ENCODE measurements at regions not wholly inside any gene's neighbourhood (a gene's known extent, or its start where the extent isn't known, plus 50 kb on each side); places are given as distances from the start of the nearest gene placed in this dataset.
"Not testable (repeated sequence)": the region's sequence is repeated elsewhere in the genome, so short reads cannot be mapped to it uniquely, and the experiment has no call there.

DNA sequence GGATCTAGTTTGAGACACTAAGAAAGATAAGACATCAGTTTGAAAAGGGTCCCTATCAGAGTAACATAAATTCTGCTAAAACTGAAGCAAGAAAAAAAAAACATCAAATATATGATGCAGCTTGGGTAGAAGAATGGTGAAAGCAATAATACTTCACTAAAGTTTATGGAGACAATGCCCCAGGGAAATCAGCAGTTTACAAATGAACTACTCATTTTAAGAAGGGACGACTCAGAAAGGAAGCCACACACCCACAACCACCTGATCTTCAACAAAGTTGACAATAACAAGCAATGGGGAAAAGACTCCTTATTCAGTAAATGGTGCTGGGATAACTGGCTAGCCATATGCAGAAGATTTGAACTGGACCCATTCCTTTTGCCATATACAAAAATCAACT lies 143.5 kb downstream of the TPBG start:
- Histone ChIP-seq H3K27me3 (ENCODE audit: insufficient read depth, low read length) (no peaks in the 10 kb centered on the region), H3K4me3 (ENCODE audit: low read length) (no peak overlapping the region), H3K4me1 (ENCODE audit: insufficient read depth, low read length) (peaks cover 9% of the 10 kb centered on the region), H3K9me3 (ENCODE audit: insufficient read depth, low read depth, low read length) (peaks cover 6% of the 10 kb centered on the region; the same call in 1 of the 2 replicates), H3K36me3 (ENCODE audit: insufficient read depth, low read length) (no peaks in the 10 kb centered on the region), H3K27ac (ENCODE audit: low read depth, low read length) (no peak overlapping the region), H3K9ac (ENCODE audit: low read depth, low read length) (no peak overlapping the region)
- WGBS: 44% methylated on average over 1 of the region's 1 CpG

DNA sequence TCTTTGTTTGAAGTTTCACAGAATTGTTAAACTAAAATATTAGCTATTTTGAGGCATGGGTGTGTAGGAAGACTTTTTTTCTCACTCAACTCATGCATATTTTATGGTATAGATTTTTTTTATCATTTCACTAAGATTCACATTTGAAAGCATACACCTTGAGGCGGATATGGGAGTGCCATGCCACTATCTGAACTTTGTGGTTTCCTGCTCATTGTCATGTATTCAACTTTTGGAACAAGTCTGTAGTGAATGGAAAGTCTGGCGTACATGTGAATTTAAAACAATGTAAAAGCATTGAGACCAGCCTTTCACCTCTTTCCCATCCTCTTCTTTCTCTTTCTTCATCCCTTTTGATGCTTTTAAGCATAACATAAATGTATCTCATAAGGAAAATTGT lies 147.9 kb downstream of the TPBG start:
- no peak overlapping the region for H3K4me3 ChIP-seq (ENCODE audit: low read length)
- H3K9me3 ChIP-seq (ENCODE audit: insufficient read depth, low read depth, low read length): no peaks in the 10 kb centered on the region
- H3K4me1 ChIP-seq (ENCODE audit: insufficient read depth, low read length): peaks cover 7% of the 10 kb centered on the region
- 89% methylated on average over 2 of the region's 2 CpGs for WGBS
- H3K9ac ChIP-seq (ENCODE audit: low read depth, low read length): no peak overlapping the region
- no peaks in the 10 kb centered on the region for H3K36me3 ChIP-seq (ENCODE audit: insufficient read depth, low read length)
- H3K27me3 ChIP-seq (ENCODE audit: insufficient read depth, low read length): no peaks in the 10 kb centered on the region
- no peak overlapping the region for H3K27ac ChIP-seq (ENCODE audit: low read depth, low read length)

DNA sequence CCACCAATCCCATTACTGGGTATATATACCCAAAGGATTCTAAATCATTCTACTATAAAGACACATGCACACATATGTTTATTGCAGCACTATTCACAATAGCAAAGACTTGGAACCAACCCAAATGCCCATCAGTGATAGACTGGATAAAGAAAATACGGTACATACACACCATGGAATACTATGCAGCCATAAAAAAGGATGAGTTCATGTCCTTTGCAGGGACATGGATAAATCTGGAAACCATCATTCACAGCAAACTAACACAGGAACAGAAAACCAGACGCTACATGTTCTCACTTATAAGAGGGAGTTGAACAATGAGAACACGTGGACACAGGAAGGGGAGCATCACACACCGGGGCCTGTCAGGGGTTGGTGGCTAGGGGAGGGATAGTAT lies 154.3 kb downstream of the TPBG start:
- 95% methylated on average over 4 of the region's 4 CpGs for WGBS
- not testable (repeated sequence) for H3K4me1 ChIP-seq (ENCODE audit: insufficient read depth, low read length); H3K9ac ChIP-seq (ENCODE audit: low read depth, low read length); H3K9me3 ChIP-seq (ENCODE audit: insufficient read depth, low read depth, low read length); H3K27me3 ChIP-seq (ENCODE audit: insufficient read depth, low read length); H3K4me3 ChIP-seq (ENCODE audit: low read length); H3K36me3 ChIP-seq (ENCODE audit: insufficient read depth, low read length); H3K27ac ChIP-seq (ENCODE audit: low read depth, low read length)

DNA sequence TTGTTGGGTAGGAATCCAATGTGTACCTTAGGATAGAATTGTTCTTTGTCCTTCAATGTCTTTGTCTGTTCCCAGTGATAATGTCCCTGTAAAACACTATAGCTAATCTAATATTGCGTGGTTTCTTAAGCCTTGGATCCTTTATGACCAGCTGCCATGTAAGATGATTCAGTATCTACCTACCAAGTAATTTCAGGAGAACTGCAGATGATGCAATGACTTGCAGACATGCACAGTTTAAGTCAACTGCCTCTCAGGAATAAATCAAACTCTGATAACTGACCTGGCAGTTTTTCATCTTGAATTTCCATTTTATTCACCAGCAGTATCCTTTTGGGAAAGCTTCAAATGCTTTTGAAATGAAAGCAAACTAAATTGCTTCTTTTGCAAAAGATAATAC lies 157.8 kb downstream of the TPBG start:
- Histone ChIP-seq H3K27me3 (ENCODE audit: insufficient read depth, low read length) (no peaks in the 10 kb centered on the region), H3K4me1 (ENCODE audit: insufficient read depth, low read length) (no peaks in the 10 kb centered on the region), H3K36me3 (ENCODE audit: insufficient read depth, low read length) (no peaks in the 10 kb centered on the region), H3K27ac (ENCODE audit: low read depth, low read length) (no peak overlapping the region), H3K4me3 (ENCODE audit: low read length) (no peak overlapping the region), H3K9ac (ENCODE audit: low read depth, low read length) (no peak overlapping the region), H3K9me3 (ENCODE audit: insufficient read depth, low read depth, low read length) (0 out of 2 replicates have a peak, but pooled peaks cover 4% of the 10 kb centered on the region)
- WGBS: 95% methylated on average over 1 of the region's 1 CpG

DNA sequence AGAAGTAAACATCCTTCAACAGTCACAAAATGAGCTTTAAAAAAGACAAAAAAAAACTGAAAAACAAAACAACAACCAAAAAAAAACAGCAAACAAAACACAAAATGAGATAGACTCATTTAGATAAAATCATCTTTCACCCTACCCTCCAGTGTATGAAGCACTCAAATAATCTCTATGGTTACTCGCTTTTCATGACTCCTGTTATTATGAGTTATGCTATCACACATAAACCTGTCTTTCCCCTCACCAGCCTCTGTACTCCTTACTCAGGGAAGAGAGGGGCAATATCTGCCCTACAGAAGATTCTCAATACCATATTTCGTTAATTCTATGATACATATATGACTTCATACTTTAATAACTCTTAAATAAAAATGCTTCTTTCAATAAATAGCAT lies 158.2 kb downstream of the TPBG start:
- no peak overlapping the region for H3K4me3 ChIP-seq (ENCODE audit: low read length)
- no peak overlapping the region for H3K9ac ChIP-seq (ENCODE audit: low read depth, low read length)
- WGBS: 95% methylated on average over 2 of the region's 2 CpGs
- no peaks in the 10 kb centered on the region for H3K27me3 ChIP-seq (ENCODE audit: insufficient read depth, low read length)
- H3K27ac ChIP-seq (ENCODE audit: low read depth, low read length): no peak overlapping the region
- H3K4me1 ChIP-seq (ENCODE audit: insufficient read depth, low read length): no peaks in the 10 kb centered on the region
- H3K9me3 ChIP-seq (ENCODE audit: insufficient read depth, low read depth, low read length): 0 out of 2 replicates have a peak, but pooled peaks cover 4% of the 10 kb centered on the region
- H3K36me3 ChIP-seq (ENCODE audit: insufficient read depth, low read length): no peaks in the 10 kb centered on the region

DNA sequence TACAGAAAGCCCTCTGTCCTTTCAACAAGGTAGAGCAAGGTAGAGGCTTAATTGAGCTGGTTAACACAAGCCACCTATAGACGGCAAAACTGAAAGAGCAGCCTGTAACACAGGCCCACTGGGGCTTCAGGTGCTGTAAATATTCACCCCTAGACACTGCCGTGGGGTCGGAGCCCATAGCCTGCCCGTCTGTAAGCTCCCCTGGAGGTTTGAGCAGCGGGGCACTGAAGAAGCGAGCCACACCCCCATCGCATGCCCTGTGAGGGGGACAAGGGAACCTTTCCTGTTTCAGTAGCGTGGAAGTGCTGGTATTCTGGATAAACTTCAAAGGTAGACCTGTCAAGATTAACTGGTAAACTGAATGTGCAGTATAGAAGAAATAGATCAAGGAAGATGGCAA lies 160.4 kb downstream of the TPBG start:
- Histone ChIP-seq H3K4me3 (ENCODE audit: low read length) (no peak overlapping the region), H3K27ac (ENCODE audit: low read depth, low read length) (no peak overlapping the region), H3K4me1 (ENCODE audit: insufficient read depth, low read length) (no peaks in the 10 kb centered on the region), H3K36me3 (ENCODE audit: insufficient read depth, low read length) (no peaks in the 10 kb centered on the region), H3K9ac (ENCODE audit: low read depth, low read length) (no peak overlapping the region), H3K9me3 (ENCODE audit: insufficient read depth, low read depth, low read length) (0 out of 2 replicates have a peak, but pooled peaks cover 4% of the 10 kb centered on the region), H3K27me3 (ENCODE audit: insufficient read depth, low read length) (no peaks in the 10 kb centered on the region)
- 85% methylated on average over 8 of the region's 8 CpGs for WGBS

DNA sequence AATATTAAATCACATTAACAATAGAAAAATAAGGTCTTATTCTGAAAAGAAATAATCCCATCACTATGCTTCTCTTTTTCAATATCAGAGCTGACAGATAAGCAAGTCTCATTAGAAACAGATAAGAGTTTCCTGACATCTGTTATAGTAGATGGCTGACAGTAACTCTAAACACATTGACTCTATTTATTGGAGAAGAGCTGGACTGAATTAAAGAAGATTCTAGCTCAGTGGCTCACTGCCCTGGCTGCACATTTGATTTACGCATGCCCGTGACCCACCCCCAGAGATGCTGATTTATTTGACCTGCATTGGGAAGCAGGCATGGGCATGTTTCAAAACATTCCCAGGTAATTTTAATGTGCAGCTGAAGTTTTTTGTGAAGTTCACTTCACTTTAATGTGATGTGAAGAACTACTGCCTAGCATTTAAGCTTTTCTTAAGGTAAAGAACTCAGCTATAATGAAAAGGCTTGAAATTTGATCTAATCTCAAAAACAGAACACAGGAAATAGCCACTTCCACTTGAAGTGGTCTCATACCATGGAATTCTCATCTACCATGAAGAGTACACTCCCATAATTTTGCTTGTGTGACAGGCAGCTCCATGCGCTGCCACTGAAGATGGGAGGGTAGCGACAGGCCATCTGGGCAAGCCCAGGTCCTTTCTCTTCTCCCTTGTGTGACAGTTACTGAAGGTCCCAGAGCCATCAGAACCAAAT lies 162.3 kb downstream of the TPBG start:
- Histone ChIP-seq H3K27me3 (ENCODE audit: insufficient read depth, low read length) (no peaks in the 10 kb centered on the region), H3K27ac (ENCODE audit: low read depth, low read length) (no peak overlapping the region), H3K9ac (ENCODE audit: low read depth, low read length) (no peak overlapping the region), H3K9me3 (ENCODE audit: insufficient read depth, low read depth, low read length) (no peaks in the 10 kb centered on the region), H3K4me1 (ENCODE audit: insufficient read depth, low read length) (no peaks in the 10 kb centered on the region), H3K4me3 (ENCODE audit: low read length) (no peak overlapping the region), H3K36me3 (ENCODE audit: insufficient read depth, low read length) (no peaks in the 10 kb centered on the region)
- 94% methylated on average over 4 of the region's 4 CpGs for WGBS

DNA sequence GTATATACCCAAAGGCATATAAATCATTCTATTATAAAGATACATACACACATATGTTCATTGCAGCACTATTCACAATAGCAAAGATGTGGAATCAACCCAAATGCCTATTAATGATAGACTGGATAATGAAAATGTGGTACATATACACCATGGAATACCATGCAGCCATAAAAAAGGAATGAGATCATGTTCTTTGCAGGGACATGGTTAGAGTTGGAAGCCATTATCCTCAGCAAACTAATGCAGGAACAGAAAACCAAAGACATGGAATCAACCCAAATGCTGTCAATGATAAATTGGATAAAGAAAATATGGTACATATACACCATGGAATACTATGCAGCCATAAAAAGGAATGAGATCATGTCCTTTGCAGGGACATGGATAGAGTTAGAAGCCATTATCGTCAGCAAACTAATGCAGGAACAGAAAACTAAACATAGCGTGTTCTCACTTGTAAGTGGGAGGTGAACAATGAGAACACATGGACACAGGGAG lies 166.4 kb downstream of the TPBG start:
- not testable (repeated sequence) for H3K4me1 ChIP-seq (ENCODE audit: insufficient read depth, low read length); H3K27ac ChIP-seq (ENCODE audit: low read depth, low read length); H3K27me3 ChIP-seq (ENCODE audit: insufficient read depth, low read length); H3K4me3 ChIP-seq (ENCODE audit: low read length); H3K9ac ChIP-seq (ENCODE audit: low read depth, low read length); H3K9me3 ChIP-seq (ENCODE audit: insufficient read depth, low read depth, low read length); H3K36me3 ChIP-seq (ENCODE audit: insufficient read depth, low read length)
- 97% methylated on average over 2 of the region's 2 CpGs for WGBS

DNA sequence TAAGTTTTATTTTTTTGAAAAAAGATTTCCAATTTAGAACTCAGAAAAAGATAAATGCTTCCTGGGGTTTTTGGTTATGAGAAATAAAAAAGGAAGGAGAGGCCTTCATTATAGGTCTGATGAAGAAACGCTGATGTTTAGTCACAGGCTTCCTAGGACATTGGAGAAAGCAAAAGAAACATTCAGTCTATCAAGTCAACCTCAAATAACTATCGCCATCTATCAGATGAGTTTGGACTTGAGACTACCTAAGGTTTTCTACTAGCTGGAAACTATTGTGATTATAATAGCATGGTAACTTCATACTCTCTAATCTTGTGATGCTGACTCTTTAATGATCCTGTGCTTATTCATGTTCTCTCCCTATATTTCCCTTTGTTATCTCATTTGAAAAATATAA lies 171.3 kb downstream of the TPBG start:
- Histone ChIP-seq H3K9ac (ENCODE audit: low read depth, low read length) (no peak overlapping the region), H3K36me3 (ENCODE audit: insufficient read depth, low read length) (no peaks in the 10 kb centered on the region)
- 75% methylated on average over 1 of the region's 2 CpGs for WGBS

DNA sequence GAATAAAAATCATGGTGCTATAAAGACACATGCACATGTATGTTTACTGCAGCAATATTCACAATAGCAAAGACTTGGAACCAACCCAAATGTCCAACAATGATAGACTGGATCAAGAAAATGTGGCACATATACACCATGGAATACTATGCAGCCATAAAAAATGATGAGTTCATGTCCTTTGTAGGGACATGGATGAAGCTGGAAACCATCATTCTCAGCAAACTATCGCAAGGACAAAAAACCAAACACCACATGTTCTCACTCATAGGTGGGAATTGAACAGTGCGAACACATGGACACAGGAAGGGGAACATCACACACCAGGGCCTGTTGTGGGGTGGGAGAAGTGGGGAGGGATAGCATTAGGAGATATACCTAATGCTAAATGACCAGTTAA lies 185.9 kb downstream of the TPBG start:
- WGBS: no CpG with 5 or more reads among the region's 2 CpGs
- H3K27ac ChIP-seq (ENCODE audit: low read depth, low read length); H3K36me3 ChIP-seq (ENCODE audit: insufficient read depth, low read length); H3K9ac ChIP-seq (ENCODE audit: low read depth, low read length); H3K4me3 ChIP-seq (ENCODE audit: low read length); H3K9me3 ChIP-seq (ENCODE audit: insufficient read depth, low read depth, low read length); H3K4me1 ChIP-seq (ENCODE audit: insufficient read depth, low read length); H3K27me3 ChIP-seq (ENCODE audit: insufficient read depth, low read length): not testable (repeated sequence)

More for the DNA sequence above, 171.3 kb downstream of the TPBG start:
- H3K4me3 ChIP-seq (ENCODE audit: low read length): no peak overlapping the region
- H3K27me3 ChIP-seq (ENCODE audit: insufficient read depth, low read length): no peaks in the 10 kb centered on the region
- no peaks in the 10 kb centered on the region for H3K4me1 ChIP-seq (ENCODE audit: insufficient read depth, low read length)
- H3K9me3 ChIP-seq (ENCODE audit: insufficient read depth, low read depth, low read length): no peaks in the 10 kb centered on the region
- no peak overlapping the region for H3K27ac ChIP-seq (ENCODE audit: low read depth, low read length)

DNA sequence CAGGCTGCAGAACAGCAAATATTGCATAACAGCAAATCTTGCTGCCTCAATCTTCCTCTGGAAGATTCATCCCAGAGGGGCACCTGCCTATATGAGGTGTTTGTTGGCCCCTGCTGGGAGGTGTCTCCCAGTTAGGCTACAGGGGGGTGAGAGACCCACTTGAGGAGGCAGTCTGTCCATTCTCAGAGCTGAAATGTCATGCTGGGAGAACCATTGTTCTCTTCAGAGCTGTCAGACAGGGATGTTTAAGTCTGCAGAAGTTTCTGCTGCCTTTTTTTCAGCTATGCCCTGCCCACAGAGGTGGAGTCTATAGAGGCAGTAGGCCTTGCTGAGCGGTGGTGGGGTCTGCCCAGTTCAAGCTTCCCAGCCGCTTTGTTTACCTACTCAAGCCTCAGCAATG lies 187.7 kb downstream of the TPBG start:
- not testable (repeated sequence) for H3K36me3 ChIP-seq (ENCODE audit: insufficient read depth, low read length); H3K4me3 ChIP-seq (ENCODE audit: low read length); H3K27ac ChIP-seq (ENCODE audit: low read depth, low read length); H3K9me3 ChIP-seq (ENCODE audit: insufficient read depth, low read depth, low read length); H3K27me3 ChIP-seq (ENCODE audit: insufficient read depth, low read length); H3K4me1 ChIP-seq (ENCODE audit: insufficient read depth, low read length); H3K9ac ChIP-seq (ENCODE audit: low read depth, low read length)
- WGBS: 63% methylated on average over 2 of the region's 2 CpGs

DNA sequence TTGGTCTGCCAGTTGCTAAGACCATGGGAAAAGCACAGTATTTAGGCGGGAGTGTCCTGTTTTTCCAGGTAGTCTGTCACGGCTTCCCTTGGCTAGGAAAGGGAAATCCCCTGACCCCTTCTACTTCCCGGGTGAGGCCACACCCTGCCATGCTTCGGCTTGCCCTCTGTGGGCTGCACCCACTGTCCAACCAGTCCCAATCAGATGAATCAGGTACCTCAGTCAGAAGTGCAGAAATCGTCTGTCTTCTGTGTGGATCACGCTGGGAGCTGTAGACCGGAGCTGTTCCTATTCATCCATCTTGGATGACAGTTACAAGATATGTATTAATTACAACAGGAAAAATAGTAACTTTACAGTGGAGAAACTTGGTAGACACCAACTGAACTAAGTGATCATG lies 188.2 kb downstream of the TPBG start:
- H3K9me3 ChIP-seq (ENCODE audit: insufficient read depth, low read depth, low read length): no peaks in the 10 kb centered on the region
- H3K27me3 ChIP-seq (ENCODE audit: insufficient read depth, low read length): no peaks in the 10 kb centered on the region
- no peak overlapping the region for H3K27ac ChIP-seq (ENCODE audit: low read depth, low read length)
- H3K9ac ChIP-seq (ENCODE audit: low read depth, low read length): no peak overlapping the region
- H3K4me1 ChIP-seq (ENCODE audit: insufficient read depth, low read length): no peaks in the 10 kb centered on the region
- no peaks in the 10 kb centered on the region for H3K36me3 ChIP-seq (ENCODE audit: insufficient read depth, low read length)
- 96% methylated on average over 7 of the region's 7 CpGs for whole genome bisulfite sequencing
- H3K4me3 ChIP-seq (ENCODE audit: low read length): no peak overlapping the region
